ENCODE measurements at regions not wholly inside any gene's neighbourhood (a gene's known extent, or its start where the extent isn't known, plus 50 kb on each side); places are given as distances from the start of the nearest gene placed in this dataset.
"Not testable (repeated sequence)": the region's sequence is repeated elsewhere in the genome, so short reads cannot be mapped to it uniquely, and the experiment has no call there.

DNA sequence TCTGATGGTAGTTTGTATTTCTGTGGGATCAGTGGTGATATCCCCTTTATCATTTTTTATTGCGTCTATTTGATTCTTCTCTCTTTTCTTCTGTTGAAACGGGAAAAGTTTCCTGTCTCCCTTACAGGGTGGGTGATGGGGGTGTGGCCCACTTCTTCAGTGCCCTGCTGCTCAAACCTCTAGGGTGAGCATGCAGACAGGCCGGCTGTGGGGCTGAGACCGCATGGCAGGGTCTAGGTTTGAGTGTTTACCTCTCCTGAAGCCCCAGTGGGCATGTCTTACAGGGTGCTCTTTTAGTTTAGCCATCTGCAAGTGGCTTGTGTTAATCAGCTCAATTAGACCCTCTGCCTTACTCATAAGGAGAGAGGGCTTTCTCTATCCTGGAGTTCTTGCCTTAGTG is 450.0 kb upstream of the EPHA3 start:
- no peak for DNase-seq (ENCODE audit: low read depth in 4 of 4, low spot score in 3 of 4)

DNA sequence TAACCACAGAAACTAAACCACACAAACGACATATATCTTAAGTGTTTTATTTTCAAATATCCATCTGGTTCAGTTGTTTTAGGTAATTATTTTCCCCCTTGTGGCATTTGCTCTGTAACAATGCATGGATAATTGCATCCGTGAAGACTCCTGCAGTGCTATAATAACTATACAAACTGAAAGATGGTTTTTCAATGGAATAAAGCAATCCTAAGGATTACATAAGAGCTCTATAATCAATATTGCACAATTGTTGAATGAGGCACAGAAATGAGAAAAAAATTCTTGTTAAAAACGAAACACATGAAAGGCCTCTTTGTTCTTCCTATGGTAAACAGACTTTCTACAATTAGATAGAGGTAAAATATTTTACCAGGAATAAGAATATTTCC is 446.0 kb upstream of the EPHA3 start:
- DNase-seq (ENCODE audit: low read depth in 4 of 4, low spot score in 3 of 4) = no peak

DNA sequence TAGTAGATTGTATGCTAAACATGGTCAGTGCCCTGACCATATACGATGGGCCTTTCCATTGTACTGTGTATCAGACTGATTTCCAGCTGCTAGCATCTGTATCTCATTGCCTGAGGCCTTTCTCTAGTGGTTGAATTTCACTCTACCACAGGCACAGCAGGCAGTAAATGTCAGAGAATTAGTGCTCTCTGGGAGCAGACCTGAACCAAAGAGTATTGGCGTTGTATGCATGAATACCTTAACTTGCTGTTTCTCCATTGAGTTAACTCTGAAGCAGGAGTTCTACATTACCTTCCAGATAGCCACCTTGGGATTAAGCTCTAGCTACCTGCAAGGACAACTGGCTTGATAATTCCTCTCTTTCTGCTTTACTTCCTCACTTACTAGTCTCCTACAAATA is 439.2 kb upstream of the EPHA3 start:
- DNase-seq (ENCODE audit: low read depth in 4 of 4, low spot score in 3 of 4) = no peak

DNA sequence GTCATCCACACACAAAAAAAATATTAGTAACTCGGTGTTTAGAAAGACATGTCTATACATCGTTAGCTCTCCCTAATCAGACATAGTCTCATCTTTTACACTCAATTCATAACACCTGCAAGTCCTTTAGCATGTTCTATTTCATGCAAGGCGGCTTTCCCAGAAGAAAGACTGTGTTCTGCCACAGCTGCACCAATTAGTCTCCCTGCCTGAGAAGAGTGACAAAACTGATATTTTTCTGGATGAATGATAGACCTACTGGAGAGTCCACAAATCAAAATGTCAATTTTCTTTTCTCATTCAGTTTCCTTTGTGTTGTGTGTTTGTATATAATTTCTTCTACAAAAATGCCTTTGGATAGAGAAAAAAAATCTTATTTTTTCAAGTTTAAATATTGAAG is 435.8 kb upstream of the EPHA3 start:
- no peak for DNase-seq (ENCODE audit: low read depth in 4 of 4, low spot score in 3 of 4)

DNA sequence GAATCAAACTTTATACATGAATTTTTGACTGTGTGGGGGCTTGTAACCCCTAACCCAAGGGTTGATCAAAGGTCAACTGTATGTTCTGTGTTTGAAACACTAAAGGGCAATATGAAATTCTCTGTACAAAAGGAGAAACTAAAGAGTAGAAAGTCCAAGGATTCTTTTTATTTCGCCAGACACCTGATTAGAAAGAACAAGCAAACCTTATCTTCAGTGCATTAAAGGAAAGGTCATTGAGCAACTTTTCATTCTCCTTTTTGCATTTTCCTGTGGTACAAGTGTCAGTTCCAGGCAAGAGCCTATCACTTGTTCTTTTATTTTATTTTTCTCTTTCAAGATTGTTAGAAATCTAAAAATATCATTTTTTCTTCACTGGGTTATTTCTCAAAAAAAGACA is 430.1 kb upstream of the EPHA3 start:
- DNase-seq (ENCODE audit: low read depth in 4 of 4, low spot score in 3 of 4) = no peak

DNA sequence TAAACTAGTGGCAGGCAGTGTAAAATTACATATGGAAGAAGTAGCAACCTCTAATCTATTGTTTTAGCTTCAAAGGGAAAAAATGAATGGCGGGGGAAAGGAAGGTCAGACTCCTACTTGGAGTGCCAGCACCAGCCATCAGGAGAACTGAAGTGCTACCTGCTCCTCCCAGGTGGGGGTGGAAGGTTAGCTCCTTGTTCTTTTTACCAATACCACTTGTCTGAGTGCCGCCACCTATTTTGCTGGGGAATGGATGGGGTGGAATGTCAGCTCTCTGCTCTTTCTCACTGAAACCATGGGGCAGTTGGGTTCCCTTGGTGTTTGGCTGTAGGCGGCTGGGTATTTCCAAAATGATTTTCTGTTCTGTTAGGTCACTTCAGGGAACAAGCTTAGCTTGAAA is 428.7 kb upstream of the EPHA3 start:
- no peak for DNase-seq (ENCODE audit: low read depth in 4 of 4, low spot score in 3 of 4)

DNA sequence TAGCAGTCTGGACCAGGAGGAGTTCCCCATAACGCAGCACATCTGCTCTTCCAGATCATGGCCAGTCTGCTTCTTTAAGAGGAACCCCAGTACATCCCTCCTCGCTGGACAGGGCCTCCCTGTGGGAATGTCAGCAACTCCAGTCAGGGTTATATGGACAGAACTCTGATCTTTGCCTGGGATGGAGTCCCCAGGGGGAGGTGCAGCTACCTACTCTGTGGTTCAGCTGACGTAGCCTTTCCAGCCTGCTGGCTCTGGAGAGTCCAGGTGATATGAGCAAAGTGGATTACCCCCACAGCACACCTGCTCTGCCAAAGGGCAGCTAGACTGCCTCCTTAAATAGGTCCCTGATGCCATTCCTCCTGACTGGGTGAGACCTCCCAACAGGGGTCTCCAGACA is 417.1 kb upstream of the EPHA3 start:
- DNase-seq (ENCODE audit: low read depth in 4 of 4, low spot score in 3 of 4) = no peak

DNA sequence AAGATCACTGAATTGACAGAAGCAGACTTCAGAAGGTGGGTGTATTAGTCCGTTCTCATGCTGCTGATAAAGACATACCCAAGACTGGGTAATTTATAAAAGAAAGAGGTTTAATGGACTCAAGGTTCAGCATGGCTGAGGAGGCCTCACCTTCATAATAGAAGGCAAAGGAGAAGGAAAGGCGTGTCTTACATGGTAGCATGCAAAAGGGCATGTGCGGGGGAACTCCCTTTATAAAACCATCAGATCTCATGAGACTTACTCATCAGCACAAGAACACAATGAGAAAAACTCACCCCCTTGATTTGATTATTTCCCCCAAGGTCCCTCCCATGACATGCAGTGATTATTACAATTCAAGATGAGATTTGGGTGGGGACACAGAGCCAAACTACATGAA is 416.3 kb upstream of the EPHA3 start:
- no peak for DNase-seq (ENCODE audit: low read depth in 4 of 4, low spot score in 3 of 4)

DNA sequence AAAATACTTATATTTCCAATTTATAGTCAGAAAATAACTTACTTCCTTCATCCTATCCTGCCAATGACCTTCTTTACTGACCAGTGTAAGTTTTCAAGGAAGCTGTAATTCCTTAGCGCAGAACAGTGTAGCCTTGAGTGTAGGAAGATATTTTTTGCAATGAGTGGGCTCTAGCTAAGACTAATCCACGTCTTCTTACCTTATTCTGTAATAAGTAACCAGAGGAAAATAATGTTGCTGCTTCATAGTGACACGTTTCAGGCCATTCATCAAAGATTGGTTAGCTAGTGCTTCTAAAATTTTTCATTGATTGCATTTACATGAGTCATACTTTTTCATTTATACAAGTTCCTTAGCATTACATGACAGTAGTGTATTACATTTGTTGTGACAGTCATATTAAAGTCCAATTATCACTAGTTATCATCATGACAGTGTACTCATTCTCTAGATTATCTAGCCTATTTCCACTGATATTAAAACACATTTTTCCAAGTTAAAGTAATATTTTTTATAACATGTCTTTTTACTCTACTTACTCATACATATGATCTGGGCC is 403.8 kb upstream of the EPHA3 start:
- DNase-seq (ENCODE audit: low read depth in 4 of 4, low spot score in 3 of 4) = no peak

DNA sequence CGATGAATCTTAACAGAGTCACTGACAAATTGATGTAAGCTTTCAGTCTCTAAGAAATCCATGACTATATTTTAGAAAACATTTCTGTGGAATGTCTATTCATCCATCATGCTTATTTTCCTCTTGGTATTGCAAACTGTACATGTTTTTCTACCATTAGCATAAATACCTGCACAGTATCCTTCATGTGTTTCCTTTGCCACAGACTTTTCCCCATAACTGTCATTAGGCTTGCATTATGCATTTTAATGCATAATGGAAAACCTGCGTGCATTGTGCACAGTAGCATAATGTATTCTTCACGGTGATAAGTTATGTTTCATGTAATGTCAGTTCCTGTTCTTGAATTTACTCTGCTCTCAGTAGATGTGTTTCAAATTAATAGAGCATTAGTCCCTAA is 403.1 kb upstream of the EPHA3 start:
- DNase-seq (ENCODE audit: low read depth in 4 of 4, low spot score in 3 of 4) = no peak

DNA sequence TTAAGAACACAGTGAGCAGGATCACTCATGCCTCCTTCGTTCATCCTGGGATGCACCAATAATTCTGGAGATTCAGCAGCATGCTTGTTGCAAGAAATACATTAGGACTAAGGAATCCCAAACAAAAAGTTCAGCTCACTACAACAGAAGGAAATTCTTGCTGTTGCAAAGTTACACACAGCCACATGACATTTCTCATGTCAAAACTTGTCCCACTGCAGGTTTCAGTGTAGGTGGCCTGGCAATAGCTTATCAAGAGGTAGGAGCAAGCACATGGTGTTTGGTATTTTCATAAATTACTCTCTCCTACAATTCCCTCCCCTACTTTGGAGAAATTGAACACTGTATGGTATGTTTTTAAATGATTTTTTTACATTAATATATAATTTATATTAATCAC is 399.6 kb upstream of the EPHA3 start:
- DNase-seq (ENCODE audit: low read depth in 4 of 4, low spot score in 3 of 4) = no peak

DNA sequence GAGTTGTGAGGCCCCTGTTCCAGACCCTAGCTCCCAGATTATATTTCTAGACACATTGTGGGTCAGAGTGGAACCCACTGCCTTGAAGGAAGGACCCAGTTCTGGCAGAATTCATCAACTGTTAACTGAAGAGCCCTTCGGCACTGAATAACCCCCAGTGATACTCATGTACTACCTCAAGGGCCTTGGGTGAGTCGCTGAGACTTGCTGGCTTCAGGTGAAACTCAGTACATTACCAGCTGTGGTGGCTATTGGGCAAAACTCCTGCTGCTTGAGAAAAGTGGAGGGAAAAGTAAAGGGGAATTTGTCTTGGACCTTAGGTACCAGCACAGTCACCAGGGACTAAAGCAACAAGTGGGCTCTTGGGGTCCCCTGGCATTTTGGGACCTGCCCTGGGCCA is 394.9 kb upstream of the EPHA3 start:
- no peak for DNase-seq (ENCODE audit: low read depth in 4 of 4, low spot score in 3 of 4)

DNA sequence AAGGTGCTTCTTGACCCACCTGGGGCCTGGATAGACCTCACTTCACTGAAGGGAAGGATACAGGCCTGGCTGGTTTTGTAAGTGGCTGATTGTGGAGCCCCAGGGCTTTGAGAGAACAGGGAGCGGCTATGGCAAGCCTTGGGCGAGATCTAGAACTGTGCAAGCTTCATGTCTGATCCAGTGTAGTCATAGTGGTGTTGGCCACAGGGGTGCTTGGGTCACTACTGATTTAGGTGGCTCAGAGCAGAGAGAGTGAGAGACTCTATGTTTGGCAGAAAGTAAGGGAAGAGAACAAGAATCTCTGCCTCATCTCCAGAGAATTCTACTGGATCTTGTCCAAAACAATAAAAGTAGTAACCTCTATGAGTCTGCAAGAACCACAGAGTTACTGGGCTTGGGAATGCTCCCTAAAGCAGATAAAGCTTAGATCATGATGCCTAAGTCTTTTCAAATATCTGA is 394.2 kb upstream of the EPHA3 start:
- no peak for DNase-seq (ENCODE audit: low read depth in 4 of 4, low spot score in 3 of 4)

DNA sequence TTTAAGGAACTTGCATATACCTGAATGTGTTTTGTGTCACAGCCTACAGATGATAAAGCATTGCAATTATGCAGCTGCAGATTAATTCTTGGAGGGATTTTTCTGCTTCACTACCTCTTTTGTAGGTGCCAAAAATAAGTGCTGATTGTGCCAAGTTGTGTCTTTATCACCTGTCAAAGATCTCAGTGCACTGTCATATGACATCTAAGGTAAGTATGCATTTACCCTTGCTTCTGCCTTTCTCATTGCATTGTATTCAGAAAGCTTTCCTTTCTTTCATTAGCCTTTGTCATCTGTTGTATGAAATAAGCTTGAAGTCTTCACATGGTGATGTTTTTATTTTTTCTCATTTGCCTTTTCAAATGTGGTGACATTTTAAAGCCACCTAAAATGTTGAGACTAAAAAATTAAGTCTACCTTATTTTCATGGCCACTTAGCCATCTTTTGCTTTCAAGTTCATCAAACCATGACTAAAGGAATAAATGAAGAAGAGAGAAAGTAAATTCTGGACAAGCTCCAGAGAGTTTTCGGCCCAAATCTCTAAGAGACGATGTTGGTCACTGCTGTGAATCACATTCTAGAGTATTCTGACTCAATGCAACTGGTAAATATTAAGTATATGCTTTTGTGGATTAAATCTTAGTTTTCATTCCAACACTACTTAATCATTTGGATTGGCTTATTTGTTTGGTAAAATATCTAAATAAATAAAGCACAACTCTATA is 381.8 kb upstream of the EPHA3 start:
- DNase-seq (ENCODE audit: low read depth in 4 of 4, low spot score in 3 of 4) = no peak

DNA sequence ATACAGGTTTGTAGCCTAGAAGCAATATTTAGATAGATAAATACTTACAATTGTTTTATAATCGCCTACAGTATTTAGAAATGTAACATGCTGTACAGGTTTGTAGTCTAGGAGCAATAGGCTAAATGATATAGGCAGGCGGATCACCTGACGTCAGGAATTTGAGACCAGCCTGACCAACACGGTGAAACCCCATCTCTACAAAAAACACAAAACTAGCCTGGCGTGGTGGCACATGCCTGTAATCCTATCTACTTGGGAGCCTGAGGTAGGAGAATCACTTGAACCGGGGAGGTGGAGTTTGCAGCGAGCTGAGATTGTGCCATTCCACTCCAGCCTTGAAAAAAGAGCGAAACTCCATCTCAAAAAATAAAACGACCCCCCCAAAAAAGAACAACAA is 375.2 kb upstream of the EPHA3 start:
- DNase-seq (ENCODE audit: low read depth in 4 of 4, low spot score in 3 of 4) = no peak

DNA sequence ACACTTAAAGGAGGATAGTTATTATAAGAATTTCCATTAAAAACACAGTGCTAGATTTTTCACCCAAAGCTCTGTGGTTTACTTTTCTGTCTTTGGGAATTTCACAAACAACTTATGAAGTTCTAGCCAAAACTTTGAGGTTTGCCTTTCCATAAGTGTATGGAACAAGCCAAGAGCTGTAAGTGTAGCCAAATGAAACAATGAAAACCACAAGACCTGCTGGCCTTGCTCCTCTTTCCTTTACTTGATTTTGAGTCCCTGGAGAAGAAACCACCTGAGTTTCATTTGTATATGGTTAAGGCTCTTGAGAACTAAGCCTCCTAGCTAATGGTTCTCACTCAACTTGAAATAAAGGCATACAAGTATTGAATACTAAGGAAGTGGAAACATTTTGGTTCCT is 365.3 kb upstream of the EPHA3 start:
- DNase-seq (ENCODE audit: low read depth in 4 of 4, low spot score in 3 of 4) = no peak

DNA sequence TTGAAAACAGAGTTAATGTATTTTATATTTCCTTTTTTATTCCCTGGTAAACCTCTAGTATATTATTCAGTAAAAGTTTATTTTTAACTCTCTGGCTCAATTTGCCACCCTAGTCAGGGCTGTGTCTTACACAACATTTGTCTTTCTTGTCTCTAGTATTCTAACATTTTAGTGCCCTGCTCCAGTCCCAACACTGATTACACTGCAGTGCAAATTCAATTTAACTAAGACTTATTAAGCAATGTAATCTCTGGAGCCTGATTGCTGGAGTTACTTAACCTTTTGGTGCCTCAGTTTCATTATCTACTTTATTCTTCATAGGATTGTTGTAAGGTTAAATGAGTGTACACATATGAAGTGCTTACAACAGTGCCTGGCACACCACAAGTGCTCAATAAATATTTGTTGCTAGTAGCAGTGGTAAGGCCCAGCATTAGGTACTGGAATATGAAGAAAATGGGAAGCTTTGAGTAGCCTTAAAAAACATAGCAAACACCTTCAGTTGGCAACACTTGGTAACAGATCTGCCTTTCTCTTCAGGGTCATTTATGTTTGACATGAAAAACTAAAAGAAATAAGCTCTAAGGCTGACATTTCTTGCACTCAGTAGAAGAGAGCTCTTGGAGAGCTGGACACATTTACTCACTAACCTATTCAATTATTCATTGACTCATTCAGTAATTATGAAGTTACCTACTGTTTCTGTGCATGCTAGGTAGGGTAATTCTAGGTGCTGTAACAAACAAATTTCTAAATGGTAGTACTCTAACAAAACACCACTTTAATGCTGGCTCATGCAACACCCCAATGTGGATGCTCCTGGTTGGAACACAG is 364.5 kb upstream of the EPHA3 start:
- DNase-seq (ENCODE audit: low read depth in 4 of 4, low spot score in 3 of 4) = no peak

DNA sequence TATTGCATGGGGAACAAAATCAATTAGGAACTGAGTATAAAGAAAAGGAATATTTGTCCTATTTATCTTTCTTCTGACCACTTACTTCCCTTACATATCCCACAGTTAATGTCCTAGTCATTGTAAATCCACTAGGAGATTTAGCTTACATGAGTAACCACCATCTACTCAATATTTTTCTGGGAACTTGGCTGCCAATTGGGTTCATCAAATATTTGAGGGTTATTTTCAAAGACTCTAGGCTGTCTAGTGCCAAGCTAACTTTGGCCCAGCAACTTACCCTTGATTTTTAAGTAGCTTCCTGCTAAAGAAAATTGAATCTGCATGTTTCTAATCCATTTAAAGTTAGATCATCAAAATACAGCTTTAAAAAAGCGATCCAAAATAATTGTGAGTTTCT is 362.5 kb upstream of the EPHA3 start:
- DNase-seq (ENCODE audit: low read depth in 4 of 4, low spot score in 3 of 4) = no peak

DNA sequence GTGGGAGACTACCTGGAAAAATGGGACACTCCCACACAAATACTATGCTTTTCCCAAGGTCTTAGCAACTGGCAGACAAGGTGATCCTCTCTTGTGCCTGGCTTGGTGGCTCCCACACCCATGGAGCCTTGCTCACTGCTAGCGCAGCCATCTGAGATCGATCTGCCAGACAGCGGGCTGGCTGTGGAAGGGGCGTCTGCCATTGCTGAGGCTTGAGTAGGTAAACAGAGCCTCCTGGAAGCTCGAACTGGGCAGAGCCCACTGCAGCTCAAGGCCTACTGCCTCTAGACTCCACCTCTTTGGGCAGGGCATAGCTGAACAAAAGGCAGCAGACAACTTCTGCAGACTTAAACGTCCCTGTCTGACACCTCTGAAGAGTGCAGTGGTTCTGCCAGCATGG is 360.3 kb upstream of the EPHA3 start:
- not testable (repeated sequence) for DNase-seq (ENCODE audit: low read depth in 4 of 4, low spot score in 3 of 4)

DNA sequence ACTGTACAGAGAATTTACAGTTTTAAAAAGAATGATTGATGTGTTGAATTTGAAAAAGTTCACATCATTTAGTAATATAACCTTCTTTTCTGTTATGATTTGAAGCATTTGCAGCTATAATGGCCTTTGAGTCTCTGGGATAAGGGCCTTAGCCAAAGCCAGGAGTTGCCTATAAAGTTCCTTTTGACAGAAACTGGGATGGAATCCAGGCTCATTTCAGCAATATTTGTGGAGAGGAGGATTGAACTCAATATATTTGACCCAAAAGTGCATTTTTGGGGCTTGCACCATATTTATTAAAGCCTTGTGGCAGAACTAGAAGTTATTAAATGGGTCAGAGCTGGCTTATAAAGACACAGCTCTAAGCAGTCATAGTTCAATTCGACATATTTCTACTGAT is 348.7 kb upstream of the EPHA3 start:
- DNase-seq (ENCODE audit: low read depth in 4 of 4, low spot score in 3 of 4) = no peak

DNA sequence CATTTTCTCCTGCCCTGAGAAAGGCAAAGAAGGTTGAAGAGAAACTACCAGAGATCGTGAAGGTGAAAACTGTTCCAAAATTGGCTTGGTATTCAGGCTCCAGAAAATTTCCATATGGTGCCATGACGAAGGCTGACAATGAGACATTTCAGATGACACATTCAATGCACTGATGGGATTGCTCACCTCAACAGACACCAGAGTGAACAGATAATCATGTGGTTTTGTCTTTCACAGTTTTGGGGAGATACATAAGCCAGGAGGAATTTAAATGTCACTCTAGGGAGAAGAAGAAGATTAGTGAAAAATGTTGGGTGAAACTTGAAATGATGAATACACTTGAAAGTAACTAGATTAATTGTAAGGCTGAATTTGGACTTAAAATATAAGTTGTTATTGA is 339.7 kb upstream of the EPHA3 start:
- DNase-seq (ENCODE audit: low read depth in 4 of 4, low spot score in 3 of 4) = no peak

DNA sequence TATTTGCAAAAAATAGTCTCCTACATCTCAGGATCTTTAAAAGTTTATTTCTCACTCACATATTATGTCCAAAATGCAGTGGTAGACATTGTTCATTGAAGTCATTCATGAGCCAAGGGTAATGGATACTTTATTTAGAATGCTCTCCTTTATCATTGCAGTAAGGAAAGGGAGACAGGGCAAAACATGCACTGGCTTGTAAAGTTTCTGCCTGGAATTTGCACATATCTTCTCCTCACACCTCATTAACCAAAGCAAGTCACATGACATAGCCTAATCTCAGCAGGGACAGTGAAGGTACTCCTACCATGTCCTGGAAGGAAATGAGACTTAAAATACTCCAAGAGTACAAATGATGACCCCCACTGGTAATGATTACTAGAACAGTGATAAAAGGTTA is 333.7 kb upstream of the EPHA3 start:
- no peak for DNase-seq (ENCODE audit: low read depth in 4 of 4, low spot score in 3 of 4)

Data from right renal pelvis (tissue), 4 donors.